HepG2 (cell line): ENCODE measurements at regions not wholly inside any gene's neighbourhood (a gene's known extent, or its start where the extent isn't known, plus 50 kb on each side); places are given as distances from the start of the nearest gene placed in this dataset.

Experiments used
- ATAC-seq: fragments of 200-7000 bp; cut with Tn5 transposase; 3 replicates; pipeline ENCODE4 v1.9.1; 2020; ENCODE audit warnings: mild to moderate bottlenecking, moderate library complexity
- BruUV-seq: library from RNA; stranded (reverse); fragments of 400-500 nt; replicated peaks from 2 replicates; lab custom pipeline; 2021; lab: Mats Ljungman, UMichigan
- CTCF ChIA-PET: fragments of 300-600 bp; formaldehyde crosslinking; extraction: SDS; loops from one replicate; lab custom pipeline; 2021; ENCODE audit warnings: low total read pairs, inconsistent platforms, low intra/inter-chr PET ratio; lab: Yijun Ruan, JAX
- POLR2A ChIA-PET: fragments of 350-600 bp; sonication (Branson Sonifier 250); formaldehyde crosslinking; loops from one replicate; lab custom pipeline; 2020; ENCODE audit warnings: antibody characterized with exemption, inconsistent platforms; lab: Yijun Ruan, JAX
- DNase-seq: peaks from one replicate; pipeline ENCODE4 v3.0.0-alpha.2; 2015; ENCODE audit warnings: low spot score
- FAIRE-seq: peaks from 3 replicates; lab custom pipeline; 2011; peaks lifted over from hg19 to GRCh38; lab: Jason Lieb, UNC
- H2AFZ ChIP-seq: one replicate; pipeline ENCODE4 v1.6.1; 2011; ENCODE audit warnings: low read length, inconsistent platforms
- H3K27ac ChIP-seq: fragments of 300-600 bp; 3 replicates; pipeline ENCODE4 v1.8.0; 2011; ENCODE audit warnings: mixed run types, mild to moderate bottlenecking, mixed read lengths, low read length, inconsistent platforms; ENCODE audit not compliant: insufficient read depth; ENCODE audit errors: extremely low read length
- H3K27me3 ChIP-seq, 2 experiments: fragments of 200-600 bp in 1 of 2; 2 replicates in 1 of 2; 3 replicates in 1 of 2; pipeline versions ENCODE4 v1.6.0 to v1.8.0; 2011; ENCODE audit warnings: low read length in 2 of 2, mild to moderate bottlenecking in 2 of 2, moderate library complexity in 2 of 2, inconsistent platforms in 1 of 2; ENCODE audit not compliant: insufficient read depth in 2 of 2, control insufficient read depth in 1 of 2
- H3K36me3 ChIP-seq, 2 experiments: fragments of 200-600 bp in 1 of 2; replicated peaks in 1 of 2; 2 replicates in 1 of 2; 3 replicates in 1 of 2; pipeline versions ENCODE4 v1.5.1 to v1.8.0; 2011; ENCODE audit warnings: low read length in 2 of 2, inconsistent platforms in 1 of 2; ENCODE audit not compliant: insufficient read depth in 2 of 2, control insufficient read depth in 1 of 2
- H3K4me1 ChIP-seq: 2 replicates; pipeline ENCODE4 v1.5.1; 2012; ENCODE audit warnings: low read length, inconsistent platforms; ENCODE audit not compliant: insufficient read depth
- H3K4me2 ChIP-seq: 2 replicates; pipeline ENCODE4 v1.6.0; 2011; ENCODE audit warnings: low read depth, low read length, inconsistent platforms
- H3K4me3 ChIP-seq, 3 experiments: fragments of 200-600 bp in 1 of 3; sonication (generic), shearing (Covaris generic) in 1 of 3; replicated peaks in 1 of 3; 2 replicates each; pipeline ENCODE4 v1.5.1; 2011 to 2016; ENCODE audit warnings: low read length in 3 of 3, inconsistent platforms in 2 of 3, low read depth in 2 of 3, mild to moderate bottlenecking in 2 of 3, control low read depth in 1 of 3, mixed read lengths in 1 of 3; ENCODE audit not compliant: insufficient read depth in 1 of 3
- H3K79me2 ChIP-seq: one replicate; pipeline ENCODE4 v1.6.1; 2011; ENCODE audit warnings: low read length, inconsistent platforms; ENCODE audit not compliant: insufficient read depth
- H3K9ac ChIP-seq: 2 replicates; pipeline ENCODE4 v1.6.0; 2011; ENCODE audit warnings: mild to moderate bottlenecking, low read depth, low read length, inconsistent platforms; ENCODE audit not compliant: insufficient read depth
- H3K9me3 ChIP-seq: 2 replicates; pipeline ENCODE4 v1.5.1; 2012; ENCODE audit warnings: mild to moderate bottlenecking, low read length
- H4K20me1 ChIP-seq: 2 replicates; pipeline ENCODE4 v1.6.0; 2011; ENCODE audit warnings: inconsistent platforms, mild to moderate bottlenecking, low read length, moderate library complexity; ENCODE audit not compliant: insufficient read depth
- FOSL1 ChIP-seq: sonication (generic); formaldehyde crosslinking; IDR thresholded peaks from 2 replicates; pipeline ENCODE4 v1.9.0; 2021; ENCODE audit warnings: missing genetic modification reagents, borderline replicate concordance
- FOSL2 ChIP-seq: sonication (generic); formaldehyde crosslinking; IDR thresholded peaks from 2 replicates; pipeline ENCODE4 v1.4.0; 2020; ENCODE audit warnings: missing genetic modification reagents
- HNRNPK ChIP-seq: fragments of 200-400 bp; formaldehyde crosslinking; IDR thresholded peaks from 2 replicates; pipeline ENCODE4 v1.6.1; 2018; ENCODE audit warnings: low read length, low read depth, moderate library complexity, mild to moderate bottlenecking; ENCODE audit not compliant: poor library complexity, severe bottlenecking
- NKX3-1 ChIP-seq: sonication (generic); formaldehyde crosslinking; IDR thresholded peaks from 2 replicates; pipeline ENCODE4 v1.5.0; 2020; ENCODE audit warnings: missing genetic modification reagents
- PCBP2 ChIP-seq: fragments of 200-400 bp; formaldehyde crosslinking; optimal IDR thresholded peaks from 2 replicates; pipeline ENCODE3; 2018; ENCODE audit warnings: low read length, low read depth; ENCODE audit not compliant: poor library complexity, severe bottlenecking
- RCOR2 ChIP-seq: IDR thresholded peaks from 2 replicates; pipeline ENCODE4 v1.6.1; 2016; ENCODE audit warnings: missing biosample characterization, missing genetic modification reagents
- SNAPC2 ChIP-seq: sonication (generic); formaldehyde crosslinking; IDR thresholded peaks from 2 replicates; pipeline ENCODE4 v1.8.1; 2022; ENCODE audit warnings: mild to moderate bottlenecking, missing genetic modification reagents
- SOX13 ChIP-seq, 3 experiments: fragments of 450-650 bp in 1 of 3; sonication (generic) in 1 of 3; formaldehyde crosslinking in 1 of 3; IDR thresholded peaks in 2 of 3; conservative IDR thresholded peaks in 1 of 3; 2 replicates each; pipeline versions ENCODE4 v1.5.0 to v1.6.1; 2016 to 2020; ENCODE audit warnings: antibody characterized with exemption in 1 of 3, mild to moderate bottlenecking in 1 of 3, missing compliant biosample characterization in 1 of 3, missing genetic modification reagents in 1 of 3, moderate library complexity in 1 of 3
- SOX6 ChIP-seq, 2 experiments: fragments of 450-650 bp in 1 of 2; sonication (generic) in 1 of 2; formaldehyde crosslinking in 1 of 2; IDR thresholded peaks; 2 replicates each; pipeline versions ENCODE4 v1.4.0 to v1.6.1; 2017 to 2020; ENCODE audit warnings: antibody characterized with exemption in 1 of 2, mild to moderate bottlenecking in 1 of 2, missing genetic modification reagents in 1 of 2
- ZNF619 ChIP-seq: sonication (generic); formaldehyde crosslinking; IDR thresholded peaks from 2 replicates; pipeline ENCODE4 v1.4.0; 2020; ENCODE audit warnings: mild to moderate bottlenecking, missing genetic modification reagents
- ZNF772 ChIP-seq: sonication (generic); formaldehyde crosslinking; IDR thresholded peaks from 2 replicates; pipeline ENCODE4 v1.5.0; 2020; ENCODE audit warnings: mild to moderate bottlenecking, missing genetic modification reagents
- ZNF775 ChIP-seq: sonication (generic); formaldehyde crosslinking; IDR thresholded peaks from 2 replicates; pipeline ENCODE4 v1.4.0; 2020; ENCODE audit warnings: missing genetic modification reagents, mild to moderate bottlenecking, moderate library complexity, borderline replicate concordance
- WGBS: methylation state at CpG from one replicate; pipeline ENCODE4 v1.1.6; 2017; ENCODE audit warnings: low lambda C conversion rate; 5-methylcytosine and 5-hydroxymethylcytosine counted together
- in situ Hi-C: cut with HindIII; loops from 2 replicates; pipeline ENCODE4 v1.10.0; 2017; ENCODE audit warnings: low pct_unique_long_range_greater_than_20kb; ENCODE audit not compliant: extremely low pct_ligation_motif_present
- intact Hi-C: fragments of 100-400 bp; cut with micrococcal nuclease; formaldehyde crosslinking; loops from one replicate; pipeline ENCODE4 v1.10.0; 2022; ENCODE audit not compliant: unreplicated experiment
- TF ChIP-seq, protein P1 (sequence below): sonication (generic); formaldehyde crosslinking; IDR thresholded peaks from 2 replicates; pipeline ENCODE4 v1.4.0; 2020; ENCODE audit warnings: mild to moderate bottlenecking, missing genetic modification reagents
- TF ChIP-seq, protein P2 (sequence below), 2 experiments: sonication (generic) in 1 of 2; formaldehyde crosslinking in 1 of 2; IDR thresholded peaks; 2 replicates each; pipeline versions ENCODE4 v1.4.0 to v1.6.1; 2016 to 2020; ENCODE audit warnings: borderline replicate concordance in 1 of 2, low read depth in 1 of 2, mild to moderate bottlenecking in 1 of 2, missing genetic modification reagents in 1 of 2

DNA sequence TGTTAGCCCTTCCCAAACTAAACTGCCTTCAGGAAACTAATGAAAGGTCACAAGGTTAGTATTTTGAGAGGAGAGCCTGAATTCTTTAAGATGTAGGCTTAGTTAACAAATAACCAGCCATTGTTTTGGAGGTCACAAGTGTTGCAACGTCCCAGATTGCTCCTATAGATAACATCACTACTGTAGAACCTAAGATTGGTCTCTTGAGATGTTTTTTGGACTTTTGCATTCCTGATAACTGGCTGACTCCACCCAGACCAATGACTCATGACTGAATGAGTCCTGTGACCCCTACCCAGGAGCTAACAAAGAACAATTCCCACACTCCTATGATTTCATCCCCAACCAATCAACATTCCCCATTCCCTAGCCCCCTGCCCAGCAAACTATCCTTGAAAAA is 178.8 kb downstream of the SCP2D1 start:
- no peak overlapping the region for H3K27ac ChIP-seq
- in situ Hi-C loops: no loop called here
- H3K9me3 ChIP-seq: peaks cover 42% of the 10 kb centered on the region
- ChIA-PET CTCF (no interaction called here), POLR2A (no interaction called here)
- FAIRE-seq (no peak), ATAC-seq (no peak), DNase-seq (peak; percentile 32)
- H3K4me2 ChIP-seq: no peak overlapping the region
- no peak overlapping the region for H2AFZ ChIP-seq
- H3K36me3 ChIP-seq: no peaks in the 10 kb centered on the region
- H3K4me3 ChIP-seq: no peak overlapping the region
- no TSS peak for BruUV-seq
- H3K79me2 ChIP-seq: no peaks in the 10 kb centered on the region
- no peaks in the 10 kb centered on the region for H4K20me1 ChIP-seq
- 0% methylated on average over 1 of the region's 1 CpG for WGBS
- no peaks in the 10 kb centered on the region for H3K27me3 ChIP-seq
- intact Hi-C loops: no loop called here
- H3K4me1 ChIP-seq: peaks cover 5% of the 10 kb centered on the region; the same call in 1 of the 2 replicates
- no peak overlapping the region for H3K9ac ChIP-seq
- TF ChIP-seq RCOR2: no peak
- no peak for TF ChIP-seq SOX6 (IDR thresholded peaks at IDR 0.05)
- peak; percentile 21; the same call in 1 of the 2 replicates for TF ChIP-seq SOX6 (CRISPR knock-in tag; IDR thresholded peaks at IDR 0.05)
- TF ChIP-seq, protein P1, sequence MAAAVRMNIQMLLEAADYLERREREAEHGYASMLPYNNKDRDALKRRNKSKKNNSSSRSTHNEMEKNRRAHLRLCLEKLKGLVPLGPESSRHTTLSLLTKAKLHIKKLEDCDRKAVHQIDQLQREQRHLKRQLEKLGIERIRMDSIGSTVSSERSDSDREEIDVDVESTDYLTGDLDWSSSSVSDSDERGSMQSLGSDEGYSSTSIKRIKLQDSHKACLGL (CRISPR knock-in tag): no peak
- TF ChIP-seq ZNF772 (CRISPR knock-in tag): no peak
- no peak for TF ChIP-seq SOX13 (IDR thresholded peaks at IDR 0.05)
- peak in 1 of 2 experiments; percentile 33; a peak in 1 of 4 replicates for TF ChIP-seq SOX13 (CRISPR knock-in tag; conservative IDR thresholded peaks at IDR 0.05 in 1 of 2, IDR thresholded peaks at IDR 0.05 in 1 of 2)
- peak; percentile 54 for TF ChIP-seq FOSL2 (CRISPR knock-in tag)
- TF ChIP-seq NKX3-1 (CRISPR knock-in tag): no peak
- TF ChIP-seq ZNF775 (CRISPR knock-in tag): no peak
- no peak for TF ChIP-seq SNAPC2 (CRISPR knock-in tag)
- TF ChIP-seq PCBP2: no peak
- TF ChIP-seq HNRNPK: peak; percentile 35
- TF ChIP-seq ZNF619 (CRISPR knock-in tag): no peak
- peak; percentile 32; the same call in 1 of the 2 replicates for TF ChIP-seq FOSL1 (CRISPR knock-in tag)
- TF ChIP-seq, protein P2, sequence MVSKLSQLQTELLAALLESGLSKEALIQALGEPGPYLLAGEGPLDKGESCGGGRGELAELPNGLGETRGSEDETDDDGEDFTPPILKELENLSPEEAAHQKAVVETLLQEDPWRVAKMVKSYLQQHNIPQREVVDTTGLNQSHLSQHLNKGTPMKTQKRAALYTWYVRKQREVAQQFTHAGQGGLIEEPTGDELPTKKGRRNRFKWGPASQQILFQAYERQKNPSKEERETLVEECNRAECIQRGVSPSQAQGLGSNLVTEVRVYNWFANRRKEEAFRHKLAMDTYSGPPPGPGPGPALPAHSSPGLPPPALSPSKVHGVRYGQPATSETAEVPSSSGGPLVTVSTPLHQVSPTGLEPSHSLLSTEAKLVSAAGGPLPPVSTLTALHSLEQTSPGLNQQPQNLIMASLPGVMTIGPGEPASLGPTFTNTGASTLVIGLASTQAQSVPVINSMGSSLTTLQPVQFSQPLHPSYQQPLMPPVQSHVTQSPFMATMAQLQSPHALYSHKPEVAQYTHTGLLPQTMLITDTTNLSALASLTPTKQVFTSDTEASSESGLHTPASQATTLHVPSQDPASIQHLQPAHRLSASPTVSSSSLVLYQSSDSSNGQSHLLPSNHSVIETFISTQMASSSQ (IDR thresholded peaks at IDR 0.05; ENCODE audit: low read depth): peak; percentile 63; the same call in 1 of the 2 replicates
- TF ChIP-seq, protein P2 (CRISPR knock-in tag; IDR thresholded peaks at IDR 0.05; ENCODE audit: borderline replicate concordance): no peak
